Urinary bladder (tissue), 3 donors: ENCODE measurements at regions not wholly inside any gene's neighbourhood (a gene's known extent, or its start where the extent isn't known, plus 50 kb on each side); places are given as distances from the start of the nearest gene placed in this dataset.

Experiments used
- DNase-seq: peaks from one replicate; pipeline ENCODE4 v3.0.0-alpha.2; 2015; ENCODE audit errors: extremely low spot score
- H3K27ac ChIP-seq: one replicate; pipeline ENCODE4 v1.5.1; 2013; ENCODE audit warnings: low read depth, mild to moderate bottlenecking, moderate library complexity
- H3K36me3 ChIP-seq: one replicate; pipeline ENCODE4 v1.6.1; 2013; ENCODE audit warnings: mild to moderate bottlenecking, moderate library complexity; ENCODE audit not compliant: insufficient read depth
- H3K4me1 ChIP-seq: one replicate; pipeline ENCODE4 v1.6.1; 2013; ENCODE audit warnings: mild to moderate bottlenecking, moderate library complexity; ENCODE audit not compliant: insufficient read depth
- H3K4me3 ChIP-seq: one replicate; pipeline ENCODE4 v1.5.1; 2013; ENCODE audit warnings: low read depth, low read length
- WGBS: extraction: QIAGEN DNeasy Blood & Tissue Kit; methylation state at CpG from one replicate; pipeline ENCODE4 v1.1.7; 2013; 5-methylcytosine and 5-hydroxymethylcytosine counted together
- donor health status: healthy with polysubstance abuse.
- donor health status: healthy.

- no peak for DNase-seq
- no peak overlapping the region for H3K27ac ChIP-seq
- no peaks in the 10 kb centered on the region for H3K36me3 ChIP-seq
- H3K4me1 ChIP-seq = no peaks in the 10 kb centered on the region
- 78% methylated on average over 10 of the region's 10 CpGs for WGBS
- H3K4me3 ChIP-seq = no peak overlapping the region
Observed at GRCh38 chr1:234742622-234743021, 132.6 kb upstream of the IRF2BP2 start.

GRCh38 chr1:234737967-234738314 lies 128.0 kb upstream of the IRF2BP2 start:
- Histone ChIP-seq H3K27ac (no peak overlapping the region), H3K36me3 (no peaks in the 10 kb centered on the region), H3K4me3 (no peak overlapping the region), H3K4me1 (no peaks in the 10 kb centered on the region)
- 75% methylated on average over 6 of the region's 6 CpGs for WGBS
- no peak for DNase-seq

GRCh38 chr1:234735916-234736315 lies 125.9 kb upstream of the IRF2BP2 start:
- 90% methylated on average over 14 of the region's 14 CpGs for WGBS
- DNase-seq = no peak
- Histone ChIP-seq H3K36me3 (no peaks in the 10 kb centered on the region), H3K27ac (no peak overlapping the region), H3K4me3 (no peak overlapping the region), H3K4me1 (no peaks in the 10 kb centered on the region)

GRCh38 chr1:234735476-234735875 lies 125.5 kb upstream of the IRF2BP2 start:
- no peak for DNase-seq
- 94% methylated on average over 14 of the region's 14 CpGs for WGBS

GRCh38 chr1:234734869-234735268 lies 124.9 kb upstream of the IRF2BP2 start:
- H3K36me3 ChIP-seq = no peaks in the 10 kb centered on the region
- H3K4me3 ChIP-seq = no peak overlapping the region
- WGBS = 78% methylated on average over 9 of the region's 9 CpGs
- H3K27ac ChIP-seq = no peak overlapping the region
- DNase-seq = no peak
- H3K4me1 ChIP-seq = no peaks in the 10 kb centered on the region

More at GRCh38 chr1:234735476-234735875, 125.5 kb upstream of the IRF2BP2 start:
- no peak overlapping the region for H3K27ac ChIP-seq
- no peaks in the 10 kb centered on the region for H3K4me1 ChIP-seq
- no peaks in the 10 kb centered on the region for H3K36me3 ChIP-seq
- no peak overlapping the region for H3K4me3 ChIP-seq

GRCh38 chr1:234734412-234734835 lies 124.4 kb upstream of the IRF2BP2 start:
- H3K27ac ChIP-seq = no peak overlapping the region
- H3K36me3 ChIP-seq = no peaks in the 10 kb centered on the region
- no peak for DNase-seq
- H3K4me1 ChIP-seq = no peaks in the 10 kb centered on the region
- 80% methylated on average over 13 of the region's 13 CpGs for WGBS
- H3K4me3 ChIP-seq = no peak overlapping the region

GRCh38 chr1:234733427-234733826 lies 123.4 kb upstream of the IRF2BP2 start:
- Histone ChIP-seq H3K27ac (no peak overlapping the region), H3K4me1 (no peaks in the 10 kb centered on the region), H3K36me3 (no peaks in the 10 kb centered on the region), H3K4me3 (no peak overlapping the region)
- WGBS = 98% methylated on average over 6 of the region's 6 CpGs
- DNase-seq = no peak

- DNase-seq = no peak
- Histone ChIP-seq H3K4me1 (no peaks in the 10 kb centered on the region), H3K27ac (no peak overlapping the region), H3K36me3 (no peaks in the 10 kb centered on the region), H3K4me3 (no peak overlapping the region)
- 98% methylated on average over 16 of the region's 16 CpGs for WGBS
Observed at GRCh38 chr1:234732671-234733390, 122.9 kb upstream of the IRF2BP2 start.

- H3K27ac ChIP-seq = no peak overlapping the region
- no peak for DNase-seq
- no peaks in the 10 kb centered on the region for H3K36me3 ChIP-seq
- WGBS = 98% methylated on average over 9 of the region's 9 CpGs
- no peaks in the 10 kb centered on the region for H3K4me1 ChIP-seq
- H3K4me3 ChIP-seq = no peak overlapping the region
Observed at GRCh38 chr1:234732260-234732659, 122.3 kb upstream of the IRF2BP2 start.

- no peak overlapping the region for H3K4me3 ChIP-seq
- 82% methylated on average over 10 of the region's 10 CpGs for WGBS
- DNase-seq = no peak
- H3K4me1 ChIP-seq = no peaks in the 10 kb centered on the region
- H3K36me3 ChIP-seq = no peaks in the 10 kb centered on the region
- no peak overlapping the region for H3K27ac ChIP-seq
Observed at GRCh38 chr1:234731569-234732085, 121.6 kb upstream of the IRF2BP2 start.

- no peak overlapping the region for H3K27ac ChIP-seq
- no peaks in the 10 kb centered on the region for H3K36me3 ChIP-seq
- DNase-seq = no peak
- no peak overlapping the region for H3K4me3 ChIP-seq
- H3K4me1 ChIP-seq = no peaks in the 10 kb centered on the region
- 84% methylated on average over 6 of the region's 6 CpGs for WGBS
Observed at GRCh38 chr1:234730770-234731568, 121.0 kb upstream of the IRF2BP2 start.

GRCh38 chr1:234730475-234730769 lies 120.4 kb upstream of the IRF2BP2 start:
- no peak overlapping the region for H3K4me3 ChIP-seq
- no peaks in the 10 kb centered on the region for H3K4me1 ChIP-seq
- DNase-seq = no peak
- no peaks in the 10 kb centered on the region for H3K36me3 ChIP-seq
- H3K27ac ChIP-seq = no peak overlapping the region
- 90% methylated on average over 1 of the region's 1 CpG for WGBS

GRCh38 chr1:234729561-234730474 lies 119.8 kb upstream of the IRF2BP2 start:
- H3K36me3 ChIP-seq = no peaks in the 10 kb centered on the region
- no peak overlapping the region for H3K27ac ChIP-seq
- H3K4me3 ChIP-seq = no peak overlapping the region
- DNase-seq = no peak
- WGBS = 76% methylated on average over 18 of the region's 18 CpGs
- H3K4me1 ChIP-seq = no peaks in the 10 kb centered on the region
